CD4-positive, alpha-beta T cell (primary cell): ENCODE measurements at regions not wholly inside any gene's neighbourhood (a gene's known extent, or its start where the extent isn't known, plus 50 kb on each side); places are given as distances from the start of the nearest gene placed in this dataset.

Source experiments
- ATAC-seq: fragments of 200-7000 bp; cut with Tn5 transposase; one replicate; pipeline ENCODE4 v1.10.0; 2022; ENCODE audit warnings: mild to moderate bottlenecking; ENCODE audit not compliant: poor library complexity
- CTCF ChIA-PET: fragments of 350-600 bp; sonication (Branson Sonifier 250); formaldehyde crosslinking; loops from one replicate; lab custom pipeline; 2021; ENCODE audit warnings: antibody characterized with exemption, inconsistent platforms; lab: Charles Lee
- POLR2A ChIA-PET: fragments of 350-600 bp; sonication (Branson Sonifier 250); formaldehyde crosslinking; loops from one replicate; lab custom pipeline; 2021; ENCODE audit warnings: antibody characterized with exemption, inconsistent platforms; lab: Charles Lee
- DNase-seq, 14 experiments: peaks; one replicate each; pipeline ENCODE4 v3.0.0-alpha.2; 2013 to 2020; ENCODE audit warnings: mixed read lengths in 2 of 14
- H3K27ac ChIP-seq, 2 donors: one replicate each; pipeline versions ENCODE4 v1.5.1 to v1.7.0; 2013; ENCODE audit warnings: low read length in 2 of 2, low read depth in 1 of 2, mild to moderate bottlenecking in 1 of 2
- H3K27me3 ChIP-seq, 2 experiments: 1 replicate in 1 of 2; 2 replicates in 1 of 2; pipeline versions ENCODE4 v1.6.1 to v1.7.0; 2013; ENCODE audit warnings: low read length in 2 of 2, control low read depth in 1 of 2, mild to moderate bottlenecking in 1 of 2, moderate library complexity in 1 of 2; ENCODE audit not compliant: insufficient read depth in 2 of 2, control insufficient read depth in 1 of 2
- H3K36me3 ChIP-seq: one replicate; pipeline ENCODE4 v1.6.1; 2013; ENCODE audit warnings: low read length, control low read depth; ENCODE audit not compliant: insufficient read depth
- H3K4me1 ChIP-seq: one replicate; pipeline ENCODE4 v1.6.1; 2013; ENCODE audit warnings: low read length, control low read depth; ENCODE audit not compliant: insufficient read depth
- H3K4me3 ChIP-seq: one replicate; pipeline ENCODE4 v1.5.1; 2013; ENCODE audit warnings: mild to moderate bottlenecking, low read length, moderate library complexity
- H3K9me3 ChIP-seq, 2 experiments: 1 replicate in 1 of 2; 2 replicates in 1 of 2; pipeline versions ENCODE4 v1.6.1 to v1.7.0; 2013; ENCODE audit warnings: low read length in 2 of 2, mild to moderate bottlenecking in 2 of 2, control low read depth in 1 of 2, moderate library complexity in 1 of 2; ENCODE audit not compliant: control insufficient read depth in 1 of 2, insufficient read depth in 1 of 2
- H3K27ac Mint-ChIP-seq: one replicate; pipeline ENCODE4 v1.8.0; 2020; ENCODE audit warnings: mixed read lengths
- H3K27me3 Mint-ChIP-seq: one replicate; pipeline ENCODE4 v1.8.0; 2021; ENCODE audit warnings: mixed read lengths
- H3K36me3 Mint-ChIP-seq: one replicate; pipeline ENCODE4 v1.8.0; 2021; ENCODE audit warnings: low read depth, mixed read lengths
- H3K4me1 Mint-ChIP-seq: one replicate; pipeline ENCODE4 v1.8.0; 2021; ENCODE audit warnings: low read depth, mixed read lengths
- H3K4me3 Mint-ChIP-seq: one replicate; pipeline ENCODE4 v1.8.0; 2020; ENCODE audit warnings: mild to moderate bottlenecking, mixed read lengths
- H3K9me3 Mint-ChIP-seq: one replicate; pipeline ENCODE4 v1.8.0; 2020; ENCODE audit warnings: mixed read lengths
- CTCF ChIP-seq: fragments of 200-600 bp; IDR thresholded peaks from one replicate; pipeline ENCODE4 v1.8.0; 2022; ENCODE audit warnings: antibody characterized with exemption, mild to moderate bottlenecking
- intact Hi-C, 2 experiments: fragments of 100-400 bp; cut with DNase I in 1 of 2; cut with micrococcal nuclease in 1 of 2; formaldehyde crosslinking; loops; one replicate each; pipeline versions ENCODE4 v1.15.1 to v1.9.0; 2023 to 2025; cut with DNase I, micrococcal nuclease

GRCh38 chr22:48795664-48796063 is 1032.0 kb downstream of the BRD1 start:
- H3K36me3 ChIP-seq = no peaks in the 10 kb centered on the region
- no peak for TF ChIP-seq CTCF
- ChIA-PET CTCF (no interaction called here), POLR2A (no interaction called here)
- Mint-ChIP-seq H3K9me3 (no peaks in the 10 kb centered on the region), H3K27ac (no peak overlapping the region), H3K27me3 (no peaks in the 10 kb centered on the region), H3K4me1 (no peaks in the 10 kb centered on the region), H3K4me3 (no peak overlapping the region), H3K36me3 (no peaks in the 10 kb centered on the region)
- DNase-seq (no peak), ATAC-seq (no peak)
- no peaks in the 10 kb centered on the region for H3K4me1 ChIP-seq
- peaks cover 0 to 10% of the 10 kb centered on the region in 2 experiments for H3K9me3 ChIP-seq
- no peak overlapping the region for H3K4me3 ChIP-seq
- H3K27me3 ChIP-seq = no peaks in the 10 kb centered on the region
- intact Hi-C loops = no loop called here
- H3K27ac ChIP-seq = no peak overlapping the region

GRCh38 chr22:48794906-48795305 is 1032.8 kb downstream of the BRD1 start:
- intact Hi-C loops = no loop called here
- Mint-ChIP-seq H3K9me3 (no peaks in the 10 kb centered on the region), H3K27ac (no peak overlapping the region), H3K36me3 (no peaks in the 10 kb centered on the region), H3K27me3 (no peaks in the 10 kb centered on the region), H3K4me1 (no peaks in the 10 kb centered on the region), H3K4me3 (no peak overlapping the region)
- no peaks in the 10 kb centered on the region for H3K27me3 ChIP-seq
- DNase-seq = no peak
- H3K27ac ChIP-seq = no peak overlapping the region
- no peak for TF ChIP-seq CTCF
- ATAC-seq = no peak
- peaks cover 0 to 6% of the 10 kb centered on the region in 2 experiments for H3K9me3 ChIP-seq
- ChIA-PET CTCF (no interaction called here), POLR2A (no interaction called here)
- no peaks in the 10 kb centered on the region for H3K4me1 ChIP-seq
- H3K4me3 ChIP-seq = no peak overlapping the region
- H3K36me3 ChIP-seq = no peaks in the 10 kb centered on the region

- H3K36me3 ChIP-seq = no peaks in the 10 kb centered on the region
- H3K4me3 ChIP-seq = no peak overlapping the region
- POLR2A ChIA-PET = no interaction called here
- ATAC-seq (no peak), DNase-seq (no peak)
- Mint-ChIP-seq H3K4me1 (no peaks in the 10 kb centered on the region), H3K27ac (no peak overlapping the region), H3K36me3 (no peaks in the 10 kb centered on the region), H3K27me3 (no peaks in the 10 kb centered on the region), H3K9me3 (no peaks in the 10 kb centered on the region), H3K4me3 (no peak overlapping the region)
- no peaks in the 10 kb centered on the region for H3K9me3 ChIP-seq
- no peaks in the 10 kb centered on the region for H3K27me3 ChIP-seq
- H3K27ac ChIP-seq = no peak overlapping the region
- CTCF ChIA-PET = no interaction called here
- intact Hi-C loops = no loop called here
- no peaks in the 10 kb centered on the region for H3K4me1 ChIP-seq
- no peak for TF ChIP-seq CTCF
Observed at GRCh38 chr22:48793949-48794348, 1033.7 kb downstream of the BRD1 start.
